K562 (cell line): ENCODE measurements at regions not wholly inside any gene's neighbourhood (a gene's known extent, or its start where the extent isn't known, plus 50 kb on each side); places are given as distances from the start of the nearest gene placed in this dataset.

Experiments
- ATAC-seq: fragments of 200-7000 bp; cut with Tn5 transposase; 3 replicates; pipeline ENCODE4 v1.9.1; 2020; ENCODE audit warnings: moderate library complexity
- BruUV-seq: library from RNA; stranded (reverse); fragments of 400-500 nt; replicated peaks from 2 replicates; lab custom pipeline; 2021; lab: Mats Ljungman, UMichigan
- CTCF ChIA-PET: fragments of 300-600 bp; formaldehyde crosslinking; extraction: SDS; loops from one replicate; lab custom pipeline; 2021; ENCODE audit warnings: low intra/inter-chr PET ratio; lab: Yijun Ruan, JAX
- POLR2A ChIA-PET: fragments of 300-600, 350-650 bp; sonication (Branson Sonifier 250); formaldehyde crosslinking; extraction: SDS; loops from one replicate; lab custom pipeline; 2021; ENCODE audit warnings: antibody characterized with exemption, inconsistent platforms; lab: Yijun Ruan, JAX
- DNase-seq, 4 experiments: peaks; one replicate each; pipeline versions ENCODE4 v3.0.0 to v3.0.0-alpha.2; 2011 to 2018; ENCODE audit warnings: low spot score in 3 of 4, mixed read lengths in 3 of 4; ENCODE audit errors: extremely low read depth in 1 of 4
- FAIRE-seq: peaks from 2 replicates; lab custom pipeline; 2011; peaks lifted over from hg19 to GRCh38; lab: Jason Lieb, UNC
- H2AFZ ChIP-seq: 2 replicates; pipeline ENCODE4 v1.6.0; 2011; ENCODE audit warnings: low read depth, low read length, control low read depth, inconsistent platforms
- H3K27ac ChIP-seq: fragments of 200-600 bp; 3 replicates; pipeline ENCODE4 v1.8.0; 2011; ENCODE audit warnings: low read depth, mild to moderate bottlenecking, control low read depth, inconsistent platforms, low read length, moderate library complexity, mixed read lengths; ENCODE audit errors: extremely low read depth
- H3K27me3 ChIP-seq, 2 experiments: fragments of 300-600 bp in 1 of 2; 2 replicates in 1 of 2; 3 replicates in 1 of 2; pipeline versions ENCODE4 v1.6.0 to v1.8.0; 2011; ENCODE audit warnings: inconsistent platforms in 2 of 2, low read length in 2 of 2, mild to moderate bottlenecking in 1 of 2, mixed read lengths in 1 of 2, moderate library complexity in 1 of 2; ENCODE audit not compliant: control insufficient read depth in 2 of 2, insufficient read depth in 2 of 2
- H3K36me3 ChIP-seq: fragments of 300-600 bp; 3 replicates; pipeline ENCODE4 v1.8.0; 2011; ENCODE audit warnings: mild to moderate bottlenecking, low read length, inconsistent platforms; ENCODE audit not compliant: control insufficient read depth, insufficient read depth
- H3K4me1 ChIP-seq, 2 experiments: fragments of 200-600 bp in 1 of 2; replicated peaks in 1 of 2; 2 replicates in 1 of 2; 3 replicates in 1 of 2; pipeline versions ENCODE4 v1.5.1 to v1.8.0; 2011; ENCODE audit warnings: inconsistent platforms in 2 of 2, low read length in 2 of 2, mild to moderate bottlenecking in 1 of 2, mixed read lengths in 1 of 2, moderate library complexity in 1 of 2; ENCODE audit not compliant: control insufficient read depth in 2 of 2, insufficient read depth in 2 of 2
- H3K4me2 ChIP-seq: 2 replicates; pipeline ENCODE4 v1.6.1; 2011; ENCODE audit warnings: low read length, control low read depth, inconsistent platforms, mixed read lengths; ENCODE audit not compliant: insufficient read depth
- H3K4me3 ChIP-seq: fragments of 200-600 bp; sonication (generic), shearing (Covaris generic); 2 replicates; pipeline ENCODE4 v1.5.1; 2016; ENCODE audit warnings: control low read depth, inconsistent platforms
- H3K79me2 ChIP-seq: fragments of 200-600 bp; 3 replicates; pipeline ENCODE4 v1.8.0; 2011; ENCODE audit warnings: low read length, inconsistent platforms; ENCODE audit not compliant: control insufficient read depth, insufficient read depth
- H3K9ac ChIP-seq, 2 experiments: 2 replicates each; pipeline versions ENCODE4 v1.6.0 to v1.6.1; 2011; ENCODE audit warnings: low read depth in 2 of 2, low read length in 2 of 2, control low read depth in 1 of 2, inconsistent platforms in 1 of 2, mild to moderate bottlenecking in 1 of 2, mixed read lengths in 1 of 2; ENCODE audit not compliant: insufficient read depth in 1 of 2
- H3K9me1 ChIP-seq: one replicate; pipeline ENCODE4 v1.6.0; 2011; ENCODE audit warnings: inconsistent platforms, mild to moderate bottlenecking, low read length, moderate library complexity; ENCODE audit not compliant: control insufficient read depth, insufficient read depth
- H3K9me3 ChIP-seq: replicated peaks from 2 replicates; pipeline ENCODE4 v1.5.1; 2011; ENCODE audit warnings: low read depth, low read length, inconsistent platforms; ENCODE audit not compliant: control insufficient read depth, insufficient read depth
- H4K20me1 ChIP-seq: replicated peaks from 2 replicates; pipeline ENCODE4 v1.6.1; 2011; ENCODE audit warnings: low read length, inconsistent platforms, mixed read lengths; ENCODE audit not compliant: control insufficient read depth, insufficient read depth
- KLF6 ChIP-seq: fragments of 250-450 bp; sonication (Bioruptor Pico); IDR thresholded peaks from 2 replicates; pipeline ENCODE4 v1.4.0; 2020; ENCODE audit warnings: mild to moderate bottlenecking, moderate library complexity, borderline replicate concordance
- NR2F6 ChIP-seq: fragments of 450-650 bp; formaldehyde crosslinking; IDR thresholded peaks from 2 replicates; pipeline ENCODE4 v1.4.0; 2020; ENCODE audit warnings: mild to moderate bottlenecking
- RAD21 ChIP-seq, 2 experiments: fragments of 250-450 bp in 1 of 2; fragments of 450-650 bp in 1 of 2; sonication (Bioruptor Pico) in 1 of 2; formaldehyde crosslinking in 1 of 2; IDR thresholded peaks in 1 of 2; conservative IDR thresholded peaks in 1 of 2; 2 replicates each; pipeline versions ENCODE4 v1.4.0 to v1.8.0; 2020 to 2022; ENCODE audit warnings: mild to moderate bottlenecking in 2 of 2, moderate library complexity in 1 of 2
- RBM17 ChIP-seq: fragments of 200-400 bp; formaldehyde crosslinking; IDR thresholded peaks from 2 replicates; pipeline ENCODE4 v1.6.1; 2017; ENCODE audit warnings: low read depth, mild to moderate bottlenecking, low read length, borderline replicate concordance
- RCOR1 ChIP-seq, 2 experiments: IDR thresholded peaks; 2 replicates each; pipeline ENCODE4 v1.6.1; 2012; ENCODE audit warnings: low read depth in 2 of 2, low read length in 2 of 2, borderline replicate concordance in 1 of 2, improper control_type of control experiment in 1 of 2
- SNIP1 ChIP-seq: fragments of 450-650 bp; IDR thresholded peaks from 2 replicates; pipeline ENCODE4 v1.7.1; 2017; ENCODE audit warnings: low read depth, mild to moderate bottlenecking
- ZC3H4 ChIP-seq: sonication (generic); formaldehyde crosslinking; IDR thresholded peaks from 2 replicates; pipeline ENCODE4 v1.9.0; 2021; ENCODE audit warnings: missing genetic modification reagents, borderline replicate concordance
- ZNF197 ChIP-seq: fragments of 200-800 bp; sonication (Bioruptor generic); IDR thresholded peaks from 2 replicates; pipeline ENCODE4 v1.6.1; 2016; ENCODE audit warnings: low read depth, missing genetic modification characterization, missing compliant biosample characterization
- ZNF277 ChIP-seq: fragments of 250-450 bp; sonication (Bioruptor Pico); IDR thresholded peaks from 2 replicates; pipeline ENCODE4 v1.8.0; 2022; ENCODE audit warnings: inconsistent platforms, mild to moderate bottlenecking, moderate library complexity, borderline replicate concordance
- ZNF695 ChIP-seq: fragments of 450-650 bp; formaldehyde crosslinking; IDR thresholded peaks from 2 replicates; pipeline ENCODE4 v1.4.0; 2020; ENCODE audit warnings: mild to moderate bottlenecking, moderate library complexity
- WGBS: fragments of 100-300 bp; shearing (Covaris generic); methylation state at CpG from one replicate; pipeline ENCODE4 v1.1.6; 2016; ENCODE audit warnings: low coverage, mixed read lengths; ENCODE audit not compliant: insufficient coverage; ENCODE audit errors: missing lambda C conversion rate; 5-methylcytosine and 5-hydroxymethylcytosine counted together
- in situ Hi-C: fragments of 300-500 bp; cut with MboI; formaldehyde crosslinking; loops from 4 replicates; pipeline ENCODE4 v1.15.0; 2018; ENCODE audit warnings: inconsistent platforms, mixed read lengths
- intact Hi-C: fragments of 100-400 bp; cut with micrococcal nuclease; formaldehyde crosslinking; loops from 2 replicates; pipeline ENCODE4 v1.14.2; 2022

GRCh38 chr5:124849774-124850173 is 103.3 kb upstream of the ZNF608 start:
- Histone ChIP-seq H4K20me1 (no peaks in the 10 kb centered on the region), H3K4me1 (no peaks in the 10 kb centered on the region), H3K79me2 (no peaks in the 10 kb centered on the region), H3K9ac (no peak overlapping the region), H2AFZ (no peak overlapping the region), H3K4me3 (no peak overlapping the region), H3K9me3 (no peaks in the 10 kb centered on the region), H3K9me1 (no peaks in the 10 kb centered on the region), H3K27ac (no peak overlapping the region), H3K36me3 (no peaks in the 10 kb centered on the region), H3K4me2 (no peak overlapping the region), H3K27me3 (no peaks in the 10 kb centered on the region; a peak in 1 of 5 replicates)
- no peak for DNase-seq
- BruUV-seq: no TSS peak
- ChIA-PET POLR2A (no interaction called here), CTCF (no interaction called here)
- WGBS: 47% methylated on average over 3 of the region's 3 CpGs
- TF ChIP-seq ZNF695 (CRISPR knock-in tag): no peak
- ATAC-seq: no peak
- intact Hi-C loops (no loop called here), in situ Hi-C loops (no loop called here)
- no peak for FAIRE-seq

- no peak overlapping the region for H3K4me3 ChIP-seq
- no peak overlapping the region for H3K4me2 ChIP-seq
- H3K36me3 ChIP-seq: no peaks in the 10 kb centered on the region
- no peak for FAIRE-seq
- no peak overlapping the region for H3K27ac ChIP-seq
- no peak overlapping the region for H2AFZ ChIP-seq
- no peak for ATAC-seq
- no peaks in the 10 kb centered on the region for H3K9me3 ChIP-seq
- no peaks in the 10 kb centered on the region for H3K79me2 ChIP-seq
- no peak for DNase-seq
- intact Hi-C loops (no loop called here), in situ Hi-C loops (no loop called here)
- no peaks in the 10 kb centered on the region for H3K9me1 ChIP-seq
- no peak overlapping the region for H3K9ac ChIP-seq
- no peaks in the 10 kb centered on the region for H3K4me1 ChIP-seq
- H3K27me3 ChIP-seq: no peaks in the 10 kb centered on the region
- BruUV-seq: no TSS peak
- 53% methylated on average over 3 of the region's 3 CpGs for WGBS
- H4K20me1 ChIP-seq: no peaks in the 10 kb centered on the region
- CTCF ChIA-PET: no interaction called here
- POLR2A ChIA-PET: no interaction called here
- no peak for TF ChIP-seq ZC3H4 (CRISPR knock-in tag)
- no peak for TF ChIP-seq ZNF277 (CRISPR knock-in tag)
- TF ChIP-seq RCOR1 (IDR thresholded peaks at IDR 0.05; ENCODE audit: borderline replicate concordance in 1 of 2, low read depth in 2 of 2, low read length in 2 of 2): no peak
- no peak for TF ChIP-seq SNIP1
- TF ChIP-seq RAD21 (CRISPR knock-in tag; conservative IDR thresholded peaks at IDR 0.05 in 1 of 2, IDR thresholded peaks at IDR 0.05 in 1 of 2): no peak
- no peak for TF ChIP-seq KLF6 (CRISPR knock-in tag)
- TF ChIP-seq NR2F6 (CRISPR knock-in tag): no peak
- no peak for TF ChIP-seq ZNF197 (CRISPR knock-in tag)
- no peak for TF ChIP-seq RBM17
Observed at GRCh38 chr5:124856726-124857125, 110.3 kb upstream of the ZNF608 start.
